IMR-90 (cell line): ENCODE measurements at regions not wholly inside any gene's neighbourhood (a gene's known extent, or its start where the extent isn't known, plus 50 kb on each side); places are given as distances from the start of the nearest gene placed in this dataset.
A peak's percentile ranks its signal among the peaks of the same experiment; 100 is the strongest.

Experiments
- ATAC-seq: fragments of 200-7000 bp; cut with Tn5 transposase; 2 replicates; pipeline ENCODE4 v1.9.1; 2020; ENCODE audit warnings: low read depth, mild to moderate bottlenecking, moderate library complexity
- BruUV-seq: library from RNA; stranded (reverse); fragments of 400-500 nt; replicated peaks from 2 replicates; lab custom pipeline; 2021; lab: Mats Ljungman, UMichigan
- CTCF ChIA-PET: fragments of 300-600 bp; formaldehyde crosslinking; extraction: SDS; loops from one replicate; lab custom pipeline; 2021; ENCODE audit warnings: antibody characterized with exemption; lab: Yijun Ruan, JAX
- POLR2A ChIA-PET: fragments of 300-600 bp; sonication (Branson Sonifier 250); formaldehyde crosslinking; loops from one replicate; lab custom pipeline; 2022; ENCODE audit warnings: antibody characterized with exemption; ENCODE audit not compliant: unreplicated experiment; lab: Charles Lee
- DNase-seq: peaks from one replicate; pipeline ENCODE4 v3.0.0; 2013
- H2AFZ ChIP-seq: replicated peaks from 2 replicates; pipeline ENCODE3; 2013; ENCODE audit warnings: low read length, mild to moderate bottlenecking; ENCODE audit not compliant: poor library complexity
- H2AK5ac ChIP-seq: 2 replicates; pipeline ENCODE4 v1.6.1; 2013; ENCODE audit warnings: low read depth, low read length, inconsistent platforms
- H2AK9ac ChIP-seq: replicated peaks from 2 replicates; pipeline ENCODE3; 2013; ENCODE audit warnings: mild to moderate bottlenecking, low read depth, low read length, moderate library complexity; ENCODE audit not compliant: poor library complexity
- H2BK120ac ChIP-seq: 2 replicates; pipeline ENCODE4 v1.6.1; 2013; ENCODE audit warnings: low read depth, low read length, inconsistent platforms
- H2BK15ac ChIP-seq: 3 replicates; pipeline ENCODE4 v1.6.1; 2013; ENCODE audit warnings: low read depth, low read length, inconsistent platforms
- H2BK20ac ChIP-seq: 2 replicates; pipeline ENCODE4 v1.6.1; 2013; ENCODE audit warnings: low read depth, mild to moderate bottlenecking, inconsistent platforms, low read length, moderate library complexity
- H2BK5ac ChIP-seq: 2 replicates; pipeline ENCODE4 v1.6.1; 2013; ENCODE audit warnings: mild to moderate bottlenecking, low read depth, low read length, inconsistent platforms; ENCODE audit not compliant: poor library complexity, severe bottlenecking
- H3K14ac ChIP-seq: replicated peaks from 2 replicates; pipeline ENCODE4 v1.6.1; 2013; ENCODE audit warnings: low read depth, low read length, inconsistent platforms
- H3K18ac ChIP-seq: 2 replicates; pipeline ENCODE4 v1.6.1; 2013; ENCODE audit warnings: low read depth, low read length, control low read depth
- H3K23ac ChIP-seq: 2 replicates; pipeline ENCODE4 v1.6.1; 2013; ENCODE audit warnings: low read depth, low read length, inconsistent platforms
- H3K27ac ChIP-seq: 2 replicates; pipeline ENCODE4 v1.5.1; 2013; ENCODE audit warnings: mild to moderate bottlenecking, control low read depth, low read length; ENCODE audit not compliant: insufficient read depth
- H3K27me3 ChIP-seq: 2 replicates; pipeline ENCODE4 v1.6.1; 2013; ENCODE audit warnings: low read length; ENCODE audit not compliant: control insufficient read depth, insufficient read depth
- H3K36me3 ChIP-seq: 2 replicates; pipeline ENCODE4 v1.6.1; 2013; ENCODE audit warnings: low read length, mixed read lengths; ENCODE audit not compliant: control insufficient read depth, insufficient read depth
- H3K4ac ChIP-seq: 2 replicates; pipeline ENCODE4 v1.6.1; 2013; ENCODE audit warnings: low read depth, low read length, inconsistent platforms
- H3K4me1 ChIP-seq: 2 replicates; pipeline ENCODE4 v1.6.1; 2013; ENCODE audit warnings: low read length, mixed read lengths; ENCODE audit not compliant: control insufficient read depth, insufficient read depth
- H3K4me2 ChIP-seq: 2 replicates; pipeline ENCODE4 v1.6.1; 2013; ENCODE audit warnings: low read depth, mild to moderate bottlenecking, control low read depth, low read length, moderate library complexity
- H3K4me3 ChIP-seq: 2 replicates; pipeline ENCODE4 v1.5.1; 2013; ENCODE audit warnings: low read depth, mild to moderate bottlenecking, control low read depth, low read length, moderate library complexity; ENCODE audit not compliant: insufficient read depth
- H3K56ac ChIP-seq: 2 replicates; pipeline ENCODE4 v1.6.1; 2013; ENCODE audit warnings: low read length, inconsistent platforms; ENCODE audit not compliant: insufficient read depth; ENCODE audit errors: extremely low read depth
- H3K79me1 ChIP-seq, 2 experiments: 2 replicates each; pipeline ENCODE4 v1.6.1; 2013; ENCODE audit warnings: low read length in 2 of 2, inconsistent platforms in 1 of 2, low read depth in 1 of 2
- H3K9ac ChIP-seq: 2 replicates; pipeline ENCODE4 v1.6.1; 2013; ENCODE audit warnings: low read depth, low read length, control low read depth
- H3K9me1 ChIP-seq: 2 replicates; pipeline ENCODE4 v1.6.1; 2013; ENCODE audit warnings: low read length, inconsistent platforms; ENCODE audit not compliant: insufficient read depth
- H3K9me3 ChIP-seq: 2 replicates; pipeline ENCODE4 v1.6.1; 2013; ENCODE audit warnings: low read length; ENCODE audit not compliant: control insufficient read depth, insufficient read depth
- H4K20me1 ChIP-seq: 2 replicates; pipeline ENCODE4 v1.6.1; 2013; ENCODE audit warnings: low read length, inconsistent platforms; ENCODE audit not compliant: insufficient read depth
- H4K5ac ChIP-seq: 2 replicates; pipeline ENCODE4 v1.6.1; 2013; ENCODE audit warnings: mild to moderate bottlenecking, low read depth, low read length, control low read depth
- H4K8ac ChIP-seq, 2 experiments: 2 replicates each; pipeline ENCODE4 v1.6.1; 2013; ENCODE audit warnings: low read depth in 2 of 2, low read length in 2 of 2, control low read depth in 1 of 2, inconsistent platforms in 1 of 2
- H4K91ac ChIP-seq: 2 replicates; pipeline ENCODE4 v1.6.1; 2013; ENCODE audit warnings: low read depth, low read length, inconsistent platforms; ENCODE audit not compliant: insufficient read depth
- BHLHE40 ChIP-seq: fragments of 150-350 bp; IDR thresholded peaks from 2 replicates; pipeline ENCODE4 v1.6.1; 2016; ENCODE audit warnings: mild to moderate bottlenecking, low read depth, low read length
- ELK1 ChIP-seq: fragments of 150-350 bp; IDR thresholded peaks from 2 replicates; pipeline ENCODE4 v1.6.1; 2016; ENCODE audit warnings: low read depth, mild to moderate bottlenecking, low read length, moderate library complexity, borderline replicate concordance
- MAFK ChIP-seq: IDR thresholded peaks from 2 replicates; pipeline ENCODE4 v1.6.1; 2012; ENCODE audit warnings: low read depth, low read length, improper control_type of control experiment
- MXI1 ChIP-seq: IDR thresholded peaks from 2 replicates; pipeline ENCODE4 v1.6.1; 2012; ENCODE audit warnings: low read depth, mild to moderate bottlenecking, low read length, moderate library complexity, borderline replicate concordance
- POLR2A ChIP-seq: IDR thresholded peaks from 2 replicates; pipeline ENCODE4 v1.6.1; 2012; ENCODE audit warnings: mild to moderate bottlenecking, low read depth, low read length
- RCOR1 ChIP-seq: IDR thresholded peaks from 2 replicates; pipeline ENCODE4 v1.6.1; 2012; ENCODE audit warnings: mild to moderate bottlenecking, low read length, improper control_type of control experiment; ENCODE audit not compliant: insufficient replicate concordance
- WGBS, 2 experiments: methylation state at CpG; one replicate each; pipeline versions ENCODE4 v1.1.5 to v1.1.7; 2013; ENCODE audit warnings: missing lambda C conversion rate in 2 of 2; ENCODE audit not compliant: insufficient read length in 1 of 2; ENCODE audit errors: extremely low coverage in 2 of 2; 5-methylcytosine and 5-hydroxymethylcytosine counted together
- dilution Hi-C: fragments of 300-500 bp; cut with HindIII; formaldehyde crosslinking; loops from one replicate; pipeline ENCODE4 v1.14.3; 2018; ENCODE audit warnings: low sequenced_read_pairs; ENCODE audit not compliant: unreplicated experiment
- in situ Hi-C: fragments of 300-500 bp; cut with MboI; formaldehyde crosslinking; loops from 3 replicates; pipeline ENCODE4 v1.14.3; 2019; ENCODE audit warnings: low sequenced_read_pairs, inconsistent platforms, mixed read lengths
- intact Hi-C: fragments of 100-400 bp; cut with micrococcal nuclease; formaldehyde crosslinking; loops from 2 replicates; pipeline ENCODE4 v1.10.0; 2022

DNA sequence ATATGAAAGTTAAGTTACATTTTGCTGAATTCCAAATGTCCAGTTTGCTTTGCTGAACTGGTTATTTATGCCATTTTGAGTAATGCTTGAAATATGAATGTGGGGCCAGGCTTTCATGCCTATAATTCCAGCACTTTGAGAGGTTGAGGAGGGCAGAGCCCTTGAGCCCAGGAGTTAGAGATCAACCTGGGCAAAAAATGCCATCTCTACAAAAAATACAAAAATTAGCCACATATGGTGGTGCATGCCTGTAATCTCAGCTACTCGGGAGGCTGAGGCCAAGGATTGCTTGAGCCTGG lies 101.2 kb upstream of the ITGA6 start:
- H3K56ac ChIP-seq, result no peak overlapping the region
- CTCF ChIA-PET, result no interaction called here
- H3K79me1 ChIP-seq, result no peaks in the 10 kb centered on the region
- H3K27ac ChIP-seq, result no peak overlapping the region
- no peak overlapping the region for H2AK5ac ChIP-seq
- no peaks in the 10 kb centered on the region for H3K27me3 ChIP-seq
- H3K4ac ChIP-seq, result no peak overlapping the region
- no peak overlapping the region for H2AFZ ChIP-seq
- H3K14ac ChIP-seq, result no peak overlapping the region
- ATAC-seq (peak; percentile 48), DNase-seq (no peak)
- H4K20me1 ChIP-seq, result no peaks in the 10 kb centered on the region
- H3K18ac ChIP-seq, result no peak overlapping the region
- intact Hi-C loops, result no loop called here
- no peak overlapping the region; the same call in 1 of the 2 replicates for H2BK20ac ChIP-seq
- no peak overlapping the region for H2BK5ac ChIP-seq
- peak overlapping the region; percentile 31; the same call in 1 of the 2 replicates for H3K4me2 ChIP-seq
- POLR2A ChIA-PET, result no interaction called here
- dilution Hi-C loops, result no loop called here
- H2BK120ac ChIP-seq, result no peak overlapping the region
- no peaks in the 10 kb centered on the region for H3K36me3 ChIP-seq
- no peak overlapping the region for H4K91ac ChIP-seq
- H3K4me1 ChIP-seq, result peaks cover 5% of the 10 kb centered on the region; the same call in 1 of the 2 replicates
- H3K23ac ChIP-seq, result no peak overlapping the region
- H3K9me1 ChIP-seq, result peaks cover 2% of the 10 kb centered on the region; the same call in 1 of the 2 replicates
- no peak overlapping the region for H4K8ac ChIP-seq
- no peak for TF ChIP-seq POLR2A
- no peak for TF ChIP-seq MXI1
- TF ChIP-seq ELK1, result no peak
- no peak for TF ChIP-seq BHLHE40
- no peak for TF ChIP-seq MAFK
- TF ChIP-seq RCOR1, result no peak
- whole genome bisulfite sequencing, 2 experiments, result no CpG with 5 or more reads among the region's 1 CpG
- H2BK15ac ChIP-seq, result no peak overlapping the region
- H4K5ac ChIP-seq, result no peak overlapping the region
- no peak overlapping the region for H2AK9ac ChIP-seq
- H3K4me3 ChIP-seq, result no peak overlapping the region
- in situ Hi-C loops, result no loop called here
- H3K9ac ChIP-seq, result no peak overlapping the region
- no TSS peak for BruUV-seq
- H3K9me3 ChIP-seq, result no peaks in the 10 kb centered on the region
